GM18867 (cell line): ENCODE measurements at regions not wholly inside any gene's neighbourhood (a gene's known extent, or its start where the extent isn't known, plus 50 kb on each side); places are given as distances from the start of the nearest gene placed in this dataset.
"Not testable (repeated sequence)": the region's sequence is repeated elsewhere in the genome, so short reads cannot be mapped to it uniquely, and the experiment has no call there.

Source experiments
- ATAC-seq: cut with Tn5 transposase; IDR thresholded peaks from one replicate; pipeline ENCODE4 v1.9.1; 2021; ENCODE audit warnings: mild to moderate bottlenecking, moderate library complexity; ENCODE audit not compliant: unreplicated experiment

DNA sequence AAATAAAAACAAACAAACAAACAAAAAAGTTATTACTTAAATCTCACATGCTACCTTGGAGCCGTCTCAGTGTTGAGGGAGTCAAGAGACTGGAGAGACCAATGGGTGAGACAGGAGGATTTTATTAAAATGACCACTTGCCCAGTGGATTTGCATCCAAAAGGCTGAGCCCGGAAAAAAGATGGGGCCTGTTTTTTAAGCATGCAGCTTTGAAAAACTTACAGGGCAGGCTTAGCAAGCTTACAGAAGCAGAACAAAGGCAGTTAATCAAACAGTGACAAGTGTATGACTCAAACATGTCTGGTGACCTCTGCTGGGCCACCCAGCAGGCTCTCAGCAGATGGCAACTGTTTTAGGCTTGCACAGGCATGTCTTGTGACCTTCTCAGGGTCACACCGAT, 82.5 kb downstream of the POTEH start:
- ATAC-seq, result not testable (repeated sequence)

- not testable (repeated sequence) for ATAC-seq
These were observed 85.3 kb downstream of the POTEH start for GRCh38 chr22:15775118-15775517.

GRCh38 chr22:15775670-15776669, 86.1 kb downstream of the POTEH start:
- peak; percentile 92 for ATAC-seq

- not testable (repeated sequence) for ATAC-seq
These were observed 86.9 kb downstream of the POTEH start for GRCh38 chr22:15776727-15777126.

GRCh38 chr22:15777150-15777549, 87.3 kb downstream of the POTEH start:
- ATAC-seq, result not testable (repeated sequence)

- ATAC-seq, result peak; percentile 57
These were observed 87.7 kb downstream of the POTEH start for GRCh38 chr22:15777557-15777956.

DNA sequence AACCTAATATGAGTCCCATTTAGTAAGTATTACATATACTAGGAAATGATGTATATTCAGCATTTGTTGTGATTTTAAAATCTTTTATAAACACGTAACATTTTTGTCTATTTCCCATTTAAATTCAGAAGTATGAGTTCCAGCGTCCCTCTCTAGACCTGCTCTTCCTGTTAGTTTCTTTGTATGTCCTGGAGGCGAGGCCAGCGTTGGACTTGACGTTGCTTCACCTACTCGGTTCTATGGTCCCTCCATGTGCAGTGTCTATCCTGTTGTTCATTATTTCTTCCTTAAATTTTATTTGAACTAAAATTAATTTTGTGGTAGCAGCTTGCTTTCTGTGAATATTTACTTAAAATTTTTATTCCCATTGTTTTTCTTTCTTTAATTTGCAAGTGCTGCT, 88.5 kb downstream of the POTEH start:
- not testable (repeated sequence) for ATAC-seq

GRCh38 chr22:15781652-15782051, 91.8 kb downstream of the POTEH start:
- not testable (repeated sequence) for ATAC-seq

DNA sequence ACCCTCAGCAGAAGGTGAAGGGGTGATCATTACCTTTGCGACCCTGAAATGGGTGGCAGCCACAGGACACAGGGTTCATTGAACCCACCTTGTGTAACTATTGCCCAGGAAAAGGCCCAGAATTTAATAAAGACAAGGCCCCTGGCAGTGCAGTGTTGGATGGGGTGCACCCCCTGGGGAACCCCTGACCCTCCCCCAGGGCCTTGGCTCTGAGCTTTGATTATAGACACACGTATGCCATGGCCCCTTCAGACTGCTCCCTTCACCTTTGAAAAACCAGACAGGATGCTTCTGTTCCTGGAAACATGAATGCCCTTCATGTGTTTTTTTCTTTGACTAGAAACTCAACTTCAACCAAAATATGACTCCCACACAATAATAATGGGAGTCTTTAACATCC, 93.1 kb downstream of the POTEH start:
- ATAC-seq, result not testable (repeated sequence)

DNA sequence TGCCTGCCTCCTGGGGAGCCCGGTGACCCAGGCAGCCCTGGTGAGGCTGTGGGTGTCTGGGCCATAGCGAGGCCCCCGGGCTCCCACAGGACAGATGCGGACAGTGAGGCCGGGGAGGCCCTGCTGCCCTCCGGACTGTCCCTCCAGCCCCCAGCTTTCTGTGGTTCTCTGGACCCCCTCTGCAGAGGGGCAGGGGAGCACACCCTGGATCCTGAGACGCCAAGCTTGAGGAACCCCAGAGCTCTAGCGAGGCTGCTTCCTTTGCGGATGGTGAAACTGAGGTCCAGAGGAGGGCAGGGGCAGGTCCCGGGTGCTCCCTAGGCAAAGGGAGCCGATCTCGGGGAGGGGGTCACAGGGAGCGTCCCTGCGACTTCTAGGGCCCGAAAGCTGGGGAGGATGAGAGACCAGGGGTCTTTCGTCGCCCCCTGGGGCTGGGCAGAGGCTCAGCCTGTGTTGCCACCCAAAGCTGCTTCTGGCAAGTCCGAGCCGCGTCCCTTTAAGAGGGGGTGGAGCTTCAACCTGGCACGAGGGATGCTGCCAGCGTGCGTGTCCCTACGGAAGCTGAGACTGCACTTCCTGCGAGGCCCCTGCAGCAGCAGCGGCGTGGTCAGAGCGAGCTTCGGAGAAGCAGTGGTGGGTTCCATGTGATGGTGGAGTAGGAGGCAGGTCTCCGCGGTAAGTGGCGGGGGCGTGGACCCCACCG, 94.7 kb downstream of the POTEH start:
- ATAC-seq, result peak; percentile 86

DNA sequence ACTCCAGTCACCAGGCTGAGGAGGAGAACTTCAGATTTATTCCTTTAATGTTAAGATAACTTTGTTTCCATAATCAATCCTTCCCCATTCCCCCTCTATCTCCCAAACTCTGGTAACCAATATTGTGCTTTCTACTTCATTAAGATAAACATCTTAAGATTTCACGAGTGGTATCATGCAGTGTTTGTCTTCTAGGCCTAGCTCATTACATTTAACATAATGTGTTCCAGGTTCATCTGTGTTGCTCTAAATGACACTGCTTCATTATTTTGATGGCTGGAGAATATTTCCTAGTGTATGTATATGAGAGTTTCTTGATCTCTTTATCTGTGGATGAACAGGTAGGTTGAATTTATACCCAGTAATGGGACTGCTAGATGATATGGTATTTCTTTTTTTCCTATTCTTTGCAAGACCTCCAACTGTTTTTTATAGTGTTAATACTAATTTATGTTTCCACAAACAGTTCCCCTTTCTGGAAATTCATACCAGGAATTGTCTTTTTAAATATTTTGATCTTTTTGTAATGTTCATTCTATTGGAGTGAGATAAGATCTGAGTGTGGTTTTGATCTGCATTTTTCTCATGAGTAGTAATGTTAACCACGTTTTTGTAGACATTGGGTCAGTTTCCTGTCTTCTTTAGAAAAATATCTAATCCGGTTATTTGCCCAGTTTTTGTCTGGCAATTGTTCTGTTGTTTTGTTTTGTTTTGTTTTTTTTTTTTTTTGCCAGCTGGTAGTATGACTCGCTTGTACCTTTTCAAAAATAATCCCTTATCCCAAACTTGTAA, 97.3 kb downstream of the POTEH start:
- not testable (repeated sequence) for ATAC-seq

DNA sequence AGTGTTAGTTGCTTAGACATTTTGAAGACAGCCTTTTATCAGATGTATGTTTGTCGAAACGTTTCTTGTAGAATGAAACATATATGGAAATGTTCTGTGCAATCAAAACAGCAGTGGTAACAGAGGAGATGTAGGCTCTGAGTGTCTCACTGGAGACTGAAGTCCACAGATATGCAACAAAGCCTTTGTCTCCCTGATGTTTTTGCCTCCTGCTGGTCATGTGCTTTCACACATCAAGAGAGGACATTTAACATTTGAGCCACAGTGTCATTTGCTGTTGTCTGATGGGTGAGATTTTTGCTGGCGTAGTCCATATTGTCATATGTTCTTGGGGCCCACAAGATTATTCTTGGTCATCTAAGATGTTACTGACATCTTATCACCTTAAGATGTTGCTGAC, 101.7 kb downstream of the POTEH start:
- ATAC-seq, result not testable (repeated sequence)

DNA sequence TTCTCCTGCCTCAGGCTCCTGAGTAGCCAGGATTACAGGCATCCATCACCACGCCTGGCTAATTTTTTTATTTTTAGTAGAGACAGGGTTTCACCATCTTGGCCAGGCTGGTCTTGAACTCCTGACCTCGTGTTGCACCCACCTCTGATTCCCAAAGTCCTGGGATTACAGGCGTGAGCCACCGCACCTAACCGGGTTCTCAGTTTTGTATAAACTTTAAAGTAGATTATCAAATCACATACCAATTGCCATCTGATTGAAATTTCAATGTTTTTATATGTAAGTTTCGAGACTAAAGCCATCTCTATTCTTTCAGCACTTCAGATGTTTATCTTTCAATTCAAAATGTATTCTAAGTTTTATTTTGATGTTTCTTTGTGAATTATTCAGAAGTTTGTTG, 110.1 kb downstream of the POTEH start:
- ATAC-seq, result not testable (repeated sequence)

DNA sequence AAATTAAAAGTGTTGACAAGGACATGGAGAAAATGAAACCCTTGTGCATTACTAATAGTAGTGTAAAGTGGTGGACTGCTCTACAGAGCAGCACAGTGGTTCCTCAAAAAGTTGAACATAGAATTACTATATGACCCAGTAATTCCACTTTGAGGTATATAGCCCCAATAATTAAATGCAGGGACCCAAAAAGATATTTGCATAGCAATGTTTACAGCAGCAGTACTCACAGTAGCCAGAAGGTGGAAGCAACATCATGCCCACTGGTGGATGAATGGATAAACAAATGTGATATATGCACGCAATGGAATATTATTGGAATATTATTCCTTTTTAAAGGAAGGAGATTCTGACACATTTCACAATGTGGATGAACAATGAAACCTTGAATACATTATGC, 121.3 kb downstream of the POTEH start:
- peak; percentile 91 for ATAC-seq

DNA sequence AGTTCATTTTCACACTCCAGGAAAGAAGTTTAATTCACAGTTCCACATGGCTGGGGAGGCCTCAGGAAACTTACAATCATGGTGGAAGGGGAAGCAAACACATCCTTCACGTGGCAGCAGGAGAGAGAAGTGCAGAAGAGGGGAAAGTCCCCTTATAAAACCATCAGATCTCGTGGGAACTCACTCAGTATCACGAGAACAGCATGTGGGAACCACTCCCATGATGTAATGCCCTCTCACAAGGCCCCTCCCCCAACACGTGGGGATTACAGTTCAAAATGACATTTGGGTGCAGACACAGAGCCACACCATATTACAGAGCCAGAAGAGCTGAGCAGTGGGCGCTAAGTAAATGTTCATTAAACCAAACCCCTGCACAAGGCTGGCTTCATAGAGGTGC, 126.0 kb downstream of the POTEH start:
- ATAC-seq, result not testable (repeated sequence)

- ATAC-seq, result not testable (repeated sequence)
These were observed 126.6 kb downstream of the POTEH start for GRCh38 chr22:15816470-15816869.

DNA sequence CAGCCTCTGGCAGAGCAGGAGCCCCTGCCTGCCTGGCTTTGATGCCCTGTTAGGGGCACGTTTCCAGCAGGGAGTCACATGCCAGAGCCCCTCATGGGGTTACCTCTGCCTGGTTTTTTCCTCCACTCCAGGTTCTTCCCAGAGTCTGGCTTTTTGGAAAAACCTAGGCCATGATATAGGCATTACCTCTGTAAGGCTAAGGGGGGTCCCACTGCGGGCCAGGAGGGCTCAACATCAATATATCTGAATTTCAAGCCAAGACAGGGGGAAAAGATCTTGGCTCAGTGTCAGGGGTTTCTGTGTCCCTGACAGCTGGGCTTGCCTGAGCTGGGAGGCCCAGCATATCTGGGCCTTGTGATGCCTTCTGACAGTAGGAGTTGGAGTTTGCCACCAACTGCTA, 127.4 kb downstream of the POTEH start:
- not testable (repeated sequence) for ATAC-seq

GRCh38 chr22:15819886-15820285, 130.1 kb downstream of the POTEH start:
- ATAC-seq, result not testable (repeated sequence)

DNA sequence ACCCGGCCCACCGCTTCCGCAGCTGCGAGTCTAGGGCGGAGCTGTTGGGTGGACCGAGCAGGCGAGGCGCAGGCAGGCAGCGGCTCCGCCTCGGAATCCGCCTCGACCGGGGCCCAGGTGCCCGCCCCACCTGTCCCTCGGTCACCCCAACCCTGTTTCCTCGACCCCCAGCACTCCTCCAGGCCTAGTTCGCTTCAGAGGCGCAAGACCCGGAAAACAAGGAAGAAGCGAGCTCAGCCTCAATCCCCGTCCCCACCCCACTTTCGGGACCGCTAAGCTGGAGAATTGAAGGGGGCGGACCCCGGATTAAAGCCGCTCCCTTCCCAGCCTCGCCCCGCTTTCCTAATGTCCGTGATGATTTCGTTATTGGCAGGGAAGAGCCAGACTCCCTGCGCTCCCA, 131.3 kb downstream of the POTEH start:
- not testable (repeated sequence) for ATAC-seq

DNA sequence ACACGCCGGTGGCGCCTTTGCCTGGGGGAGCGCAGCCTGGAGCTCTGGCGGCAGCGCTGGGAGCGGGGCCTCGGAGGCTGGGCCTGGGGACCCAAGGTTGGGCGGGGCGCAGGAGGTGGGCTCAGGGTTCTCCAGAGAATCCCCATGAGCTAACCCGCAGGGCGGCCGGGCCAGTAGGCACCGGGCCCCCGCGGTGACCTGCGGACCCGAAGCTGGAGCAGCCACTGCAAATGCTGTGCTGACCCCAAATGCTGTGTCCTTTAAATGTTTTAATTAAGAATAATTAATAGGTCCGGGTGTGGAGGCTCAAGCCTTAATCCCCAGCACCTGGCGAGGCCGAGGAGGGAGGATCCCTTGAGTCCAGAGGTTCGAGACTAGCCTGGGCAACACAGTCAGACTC, 132.2 kb downstream of the POTEH start:
- ATAC-seq, result not testable (repeated sequence)

GRCh38 chr22:15823178-15823577, 133.4 kb downstream of the POTEH start:
- ATAC-seq, result not testable (repeated sequence)
